ENCODE measurements at regions not wholly inside any gene's neighbourhood (a gene's known extent, or its start where the extent isn't known, plus 50 kb on each side); places are given as distances from the start of the nearest gene placed in this dataset.
A peak's percentile ranks its signal among the peaks of the same experiment; 100 is the strongest.

GRCh38 chr15:94670438-94671034 lies 439.2 kb downstream of the MCTP2 start:
- Histone ChIP-seq H3K79me2 (ENCODE audit: insufficient read depth, low read length) (no peaks in the 10 kb centered on the region), H2AFZ (ENCODE audit: low read length) (no peak overlapping the region), H4K20me1 (ENCODE audit: insufficient read depth, low read length) (no peaks in the 10 kb centered on the region), H3K27ac (ENCODE audit: low read depth, low read length, poor library complexity, severe bottlenecking) (no peak overlapping the region), H3K4me1 (ENCODE audit: insufficient read depth, low read length, severe bottlenecking) (no peaks in the 10 kb centered on the region), H3K36me3 (ENCODE audit: insufficient read depth, low read length) (no peaks in the 10 kb centered on the region), H3K4me3 (ENCODE audit: low read depth, low read length, poor library complexity, severe bottlenecking) (no peak overlapping the region), H3F3A (ENCODE audit: insufficient read depth, low read length) (no peaks in the 10 kb centered on the region), H3K4me2 (ENCODE audit: low read length) (no peak overlapping the region), H3K9ac (ENCODE audit: low read length) (no peak overlapping the region), H3K9me2 (ENCODE audit: low read depth, low read length) (no peaks in the 10 kb centered on the region), H3K27me3 (ENCODE audit: insufficient read depth, low read length) (no peaks in the 10 kb centered on the region), H3K9me3 (ENCODE audit: low read length) (no peaks in the 10 kb centered on the region)
- TF ChIP-seq, protein P1, sequence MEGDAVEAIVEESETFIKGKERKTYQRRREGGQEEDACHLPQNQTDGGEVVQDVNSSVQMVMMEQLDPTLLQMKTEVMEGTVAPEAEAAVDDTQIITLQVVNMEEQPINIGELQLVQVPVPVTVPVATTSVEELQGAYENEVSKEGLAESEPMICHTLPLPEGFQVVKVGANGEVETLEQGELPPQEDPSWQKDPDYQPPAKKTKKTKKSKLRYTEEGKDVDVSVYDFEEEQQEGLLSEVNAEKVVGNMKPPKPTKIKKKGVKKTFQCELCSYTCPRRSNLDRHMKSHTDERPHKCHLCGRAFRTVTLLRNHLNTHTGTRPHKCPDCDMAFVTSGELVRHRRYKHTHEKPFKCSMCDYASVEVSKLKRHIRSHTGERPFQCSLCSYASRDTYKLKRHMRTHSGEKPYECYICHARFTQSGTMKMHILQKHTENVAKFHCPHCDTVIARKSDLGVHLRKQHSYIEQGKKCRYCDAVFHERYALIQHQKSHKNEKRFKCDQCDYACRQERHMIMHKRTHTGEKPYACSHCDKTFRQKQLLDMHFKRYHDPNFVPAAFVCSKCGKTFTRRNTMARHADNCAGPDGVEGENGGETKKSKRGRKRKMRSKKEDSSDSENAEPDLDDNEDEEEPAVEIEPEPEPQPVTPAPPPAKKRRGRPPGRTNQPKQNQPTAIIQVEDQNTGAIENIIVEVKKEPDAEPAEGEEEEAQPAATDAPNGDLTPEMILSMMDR (IDR thresholded peaks at IDR 0.05; ENCODE audit: low read length) = peak; percentile 68
- TF ChIP-seq EZH2 (IDR thresholded peaks at IDR 0.05; ENCODE audit: borderline replicate concordance, low read length) = no peak

- H3K9me3 ChIP-seq (ENCODE audit: low read length) = no peaks in the 10 kb centered on the region
- H3K36me3 ChIP-seq (ENCODE audit: insufficient read depth, low read length) = no peaks in the 10 kb centered on the region
- no peak overlapping the region for H3K9ac ChIP-seq (ENCODE audit: low read length)
- H3K9me2 ChIP-seq (ENCODE audit: low read depth, low read length) = no peaks in the 10 kb centered on the region
- no peak overlapping the region for H2AFZ ChIP-seq (ENCODE audit: low read length)
- H4K20me1 ChIP-seq (ENCODE audit: insufficient read depth, low read length) = no peaks in the 10 kb centered on the region
- no peaks in the 10 kb centered on the region for H3K27me3 ChIP-seq (ENCODE audit: insufficient read depth, low read length)
- no peaks in the 10 kb centered on the region for H3K4me1 ChIP-seq (ENCODE audit: insufficient read depth, low read length, severe bottlenecking)
- no peak overlapping the region for H3K4me2 ChIP-seq (ENCODE audit: low read length)
- no peak overlapping the region for H3K27ac ChIP-seq (ENCODE audit: low read depth, low read length, poor library complexity, severe bottlenecking)
- H3K4me3 ChIP-seq (ENCODE audit: low read depth, low read length, poor library complexity, severe bottlenecking) = no peak overlapping the region
- TF ChIP-seq EZH2 (IDR thresholded peaks at IDR 0.05; ENCODE audit: borderline replicate concordance, low read length) = no peak
- TF ChIP-seq, protein P1 (IDR thresholded peaks at IDR 0.05; ENCODE audit: low read length) = no peak
- H3K79me2 ChIP-seq (ENCODE audit: insufficient read depth, low read length) = no peaks in the 10 kb centered on the region
- H3F3A ChIP-seq (ENCODE audit: insufficient read depth, low read length) = no peaks in the 10 kb centered on the region
Observed at GRCh38 chr15:94671858-94672532, 440.6 kb downstream of the MCTP2 start.

DNA sequence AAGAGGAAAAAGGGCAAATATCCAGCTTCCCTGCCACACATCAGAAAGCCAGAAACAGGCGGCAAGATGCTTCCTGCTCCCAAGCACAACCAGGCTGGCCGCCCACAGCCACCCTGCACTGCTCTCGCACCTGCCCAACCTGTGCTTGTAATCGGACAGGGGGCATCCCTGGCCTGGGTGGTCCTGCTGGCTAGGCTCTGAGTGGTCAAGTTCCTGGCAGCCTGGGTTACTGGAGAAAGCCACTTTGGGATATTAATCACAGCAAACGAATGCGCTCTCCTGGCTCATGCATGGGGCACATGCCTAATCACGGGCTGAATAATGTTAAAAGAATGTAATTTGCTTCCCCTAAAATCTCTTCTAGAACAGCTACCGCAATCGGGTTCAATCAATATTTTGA lies 442.4 kb downstream of the MCTP2 start:
- H3K9me2 ChIP-seq (ENCODE audit: low read depth, low read length) = no peaks in the 10 kb centered on the region
- no peak overlapping the region for H2AFZ ChIP-seq (ENCODE audit: low read length)
- no peak overlapping the region for H3K9ac ChIP-seq (ENCODE audit: low read length)
- TF ChIP-seq, protein P1 (IDR thresholded peaks at IDR 0.05; ENCODE audit: low read length) = no peak
- no peak for TF ChIP-seq EZH2 (IDR thresholded peaks at IDR 0.05; ENCODE audit: borderline replicate concordance, low read length)
- H4K20me1 ChIP-seq (ENCODE audit: insufficient read depth, low read length) = no peaks in the 10 kb centered on the region
- no peak overlapping the region for H3K4me3 ChIP-seq (ENCODE audit: low read depth, low read length, poor library complexity, severe bottlenecking)
- no peaks in the 10 kb centered on the region for H3F3A ChIP-seq (ENCODE audit: insufficient read depth, low read length)
- H3K4me2 ChIP-seq (ENCODE audit: low read length) = no peak overlapping the region
- H3K27ac ChIP-seq (ENCODE audit: low read depth, low read length, poor library complexity, severe bottlenecking) = no peak overlapping the region
- H3K79me2 ChIP-seq (ENCODE audit: insufficient read depth, low read length) = no peaks in the 10 kb centered on the region
- H3K9me3 ChIP-seq (ENCODE audit: low read length) = no peaks in the 10 kb centered on the region
- H3K4me1 ChIP-seq (ENCODE audit: insufficient read depth, low read length, severe bottlenecking) = no peaks in the 10 kb centered on the region
- no peaks in the 10 kb centered on the region for H3K27me3 ChIP-seq (ENCODE audit: insufficient read depth, low read length)
- no peaks in the 10 kb centered on the region for H3K36me3 ChIP-seq (ENCODE audit: insufficient read depth, low read length)
